HG03521 (cell line): ENCODE measurements at regions not wholly inside any gene's neighbourhood (a gene's known extent, or its start where the extent isn't known, plus 50 kb on each side); places are given as distances from the start of the nearest gene placed in this dataset.

ENCODE experiments used
- ATAC-seq: cut with Tn5 transposase; IDR thresholded peaks from one replicate; pipeline ENCODE4 v1.9.1; 2021; ENCODE audit warnings: mild to moderate bottlenecking, moderate library complexity; ENCODE audit not compliant: unreplicated experiment

DNA sequence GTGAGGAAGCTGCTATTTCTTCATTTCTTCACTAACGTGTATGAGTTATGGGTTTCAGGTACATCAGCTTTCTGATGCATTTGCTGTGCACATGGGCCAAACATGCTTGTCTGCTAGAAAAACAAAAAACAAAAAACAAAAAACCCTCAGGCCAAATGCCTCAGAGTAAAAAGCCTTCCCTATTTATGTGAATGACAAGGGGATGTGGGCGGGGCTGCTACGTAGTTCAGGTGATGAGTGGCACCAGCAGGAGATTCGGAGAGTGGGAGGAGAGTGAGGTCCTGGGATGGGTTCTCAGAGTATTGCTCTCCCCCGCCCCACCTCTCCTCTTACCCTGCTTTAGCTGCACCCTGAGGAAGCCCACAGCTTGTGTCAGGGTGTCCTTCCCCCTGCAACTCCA lies 596.8 kb upstream of the JAG1 start:
- no peak for ATAC-seq

DNA sequence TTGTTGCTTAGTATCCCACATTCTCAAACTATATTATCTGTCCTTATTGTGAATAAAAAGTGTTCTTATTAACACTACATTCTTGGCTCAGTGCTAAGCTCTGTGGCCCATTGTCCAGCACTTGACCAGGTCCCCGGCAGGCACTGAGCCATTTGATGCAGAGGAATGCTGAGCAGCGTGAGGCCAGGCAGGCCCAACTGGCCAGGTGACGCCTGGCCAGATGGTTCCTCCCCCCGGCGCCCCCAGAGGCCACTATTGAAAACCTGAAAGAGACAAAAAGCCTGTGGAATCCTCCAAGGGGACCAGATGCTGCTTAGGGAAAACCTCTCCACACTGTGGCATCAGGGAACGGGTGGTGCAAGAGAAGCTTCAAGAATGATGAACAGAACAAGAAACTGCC lies 597.5 kb upstream of the JAG1 start:
- no peak for ATAC-seq

DNA sequence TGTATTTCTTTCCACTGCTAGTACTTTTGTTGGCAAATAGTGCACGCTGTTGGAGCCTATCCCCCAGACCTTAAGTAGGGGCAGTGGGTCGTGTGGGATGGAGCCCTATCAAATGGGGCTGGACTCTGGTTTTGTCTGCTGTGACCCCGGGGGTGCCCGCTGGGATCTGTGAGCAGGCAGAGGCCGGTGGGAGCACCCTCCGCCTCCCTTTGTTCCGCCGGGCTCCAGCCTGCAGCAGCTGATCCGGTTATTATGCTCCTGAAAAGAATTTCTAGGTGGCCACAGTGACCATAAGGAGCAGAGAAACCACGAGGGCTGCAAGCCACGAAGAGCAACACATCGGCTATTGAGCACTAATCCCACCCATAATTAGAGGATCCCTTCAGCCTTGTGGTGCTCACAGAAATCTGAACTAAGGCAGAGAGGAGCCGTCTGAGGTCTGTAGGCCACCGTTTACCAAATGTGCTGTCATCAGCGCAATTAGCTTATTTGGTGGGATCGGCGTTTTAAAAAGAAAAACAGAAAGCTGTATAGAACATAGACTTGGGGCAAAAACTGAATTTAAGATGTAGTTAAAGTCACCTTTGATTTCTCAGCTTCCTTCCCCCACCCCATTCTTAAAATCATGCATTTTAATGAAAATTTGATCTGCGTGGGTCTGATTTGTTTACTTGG lies 598.3 kb upstream of the JAG1 start:
- no peak for ATAC-seq

DNA sequence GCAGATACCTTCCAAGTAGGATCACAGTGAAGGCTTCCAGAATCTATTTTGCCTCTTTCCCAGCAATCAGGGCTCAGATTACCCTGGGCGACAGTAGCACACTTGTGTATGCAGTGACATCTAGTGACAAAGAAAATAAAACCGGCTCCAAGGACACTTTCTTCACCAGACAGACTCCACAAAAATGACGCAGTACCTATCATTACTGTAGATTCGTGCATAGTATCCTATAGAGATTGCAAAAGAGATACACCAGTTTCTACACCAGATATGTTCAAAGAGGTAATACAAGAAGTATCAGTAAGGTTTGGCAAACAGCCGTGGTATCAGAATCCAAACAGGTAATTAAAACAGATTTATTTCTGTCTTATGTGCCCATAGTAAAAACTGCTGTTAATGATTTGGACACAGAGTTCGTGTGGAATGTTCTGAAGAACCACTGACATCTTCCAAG lies 600.4 kb upstream of the JAG1 start:
- no peak for ATAC-seq

DNA sequence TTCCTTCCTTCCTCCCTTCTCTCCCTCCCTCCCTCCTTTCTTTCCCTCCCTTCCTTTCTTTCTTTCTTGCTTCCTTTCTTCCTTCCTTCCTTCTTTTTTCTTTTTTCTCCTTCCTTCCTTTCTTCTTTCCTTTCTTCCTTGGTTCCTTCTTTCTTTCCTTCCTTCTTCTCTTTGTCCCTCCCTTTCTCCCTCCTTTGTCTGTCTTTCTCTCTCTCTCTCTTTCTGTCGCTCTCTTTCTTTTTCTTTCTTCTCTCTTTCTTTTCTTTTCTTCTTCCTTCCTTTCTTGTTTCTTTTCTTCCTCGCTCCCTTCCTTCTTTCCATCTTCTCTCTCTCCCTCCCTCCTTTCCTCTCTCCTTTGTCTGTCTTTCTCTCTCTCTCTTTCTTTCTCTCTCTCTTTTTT lies 601.9 kb upstream of the JAG1 start:
- no peak for ATAC-seq

DNA sequence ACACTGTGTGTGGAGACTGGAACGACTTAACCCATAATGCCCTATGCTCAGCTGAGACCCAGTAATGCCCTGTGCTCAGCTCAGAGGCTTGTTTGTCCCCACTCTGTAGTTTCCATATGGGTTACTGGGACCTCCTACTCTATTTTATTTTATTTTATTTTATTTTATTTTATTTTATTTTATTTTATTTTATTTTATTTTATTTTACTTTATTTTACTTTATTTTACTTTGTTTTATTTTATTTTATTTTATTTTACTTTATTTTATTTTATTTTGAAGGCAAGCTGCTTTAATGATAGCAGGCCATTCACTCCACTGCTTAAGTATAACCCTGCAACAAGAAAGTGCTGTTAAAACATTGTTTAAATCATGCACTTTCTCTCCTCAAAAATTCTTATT lies 603.4 kb upstream of the JAG1 start:
- ATAC-seq = no peak

DNA sequence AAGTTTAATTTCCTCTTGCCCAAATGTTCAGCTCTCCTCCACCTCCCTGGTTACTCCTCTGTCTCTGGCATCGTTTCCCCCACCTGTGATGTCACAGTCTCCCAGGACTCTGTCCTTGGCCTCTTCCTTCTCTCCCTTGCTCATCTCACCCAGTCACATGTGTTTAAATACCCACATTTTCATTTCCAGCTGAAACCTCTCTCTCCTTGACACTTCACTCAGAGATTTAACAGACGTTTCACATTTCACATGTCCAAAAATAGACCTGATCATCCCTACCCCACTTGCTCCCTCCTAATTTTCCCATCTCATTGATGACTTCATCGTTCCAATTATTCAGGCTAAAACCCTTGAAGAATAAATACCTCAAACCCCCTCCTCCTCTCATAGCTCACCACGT lies 604.1 kb upstream of the JAG1 start:
- no peak for ATAC-seq

DNA sequence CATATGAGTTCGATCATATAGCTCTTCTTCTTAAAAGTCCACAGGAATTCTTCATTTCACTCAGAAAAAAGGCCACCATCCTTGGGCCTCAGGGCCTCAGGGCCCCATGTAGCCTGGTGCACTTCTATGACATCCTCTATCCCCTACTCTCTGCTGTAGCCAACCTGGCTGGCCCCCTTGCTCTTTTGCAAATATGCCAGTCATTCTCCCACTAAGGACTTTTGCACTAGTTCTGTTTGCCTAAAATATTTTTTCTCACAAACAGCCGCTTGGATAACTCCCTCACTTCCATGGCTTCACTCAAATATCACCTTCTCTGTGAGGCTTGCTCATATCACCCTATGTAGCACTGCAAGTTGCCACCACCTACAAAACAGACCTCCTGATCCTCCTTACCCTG lies 604.7 kb upstream of the JAG1 start:
- ATAC-seq = no peak

DNA sequence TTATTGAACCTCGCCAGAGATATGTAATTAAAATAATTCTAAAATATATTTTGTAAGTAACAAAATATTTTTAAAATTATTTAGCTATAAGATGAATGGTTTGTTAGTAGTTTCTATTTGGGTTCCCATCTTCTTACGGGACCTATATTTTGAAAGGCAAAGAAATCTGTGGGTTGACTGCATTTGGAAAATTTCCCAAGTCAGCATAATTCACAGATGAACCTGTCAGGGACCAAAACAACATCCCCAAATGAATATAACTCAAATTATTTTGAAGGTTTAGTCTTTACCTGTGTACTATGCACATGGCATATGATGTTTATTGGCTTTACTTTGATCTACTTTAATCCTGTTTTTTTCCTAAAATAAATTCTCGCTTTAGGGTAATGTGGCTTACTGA lies 607.4 kb upstream of the JAG1 start:
- no peak for ATAC-seq

DNA sequence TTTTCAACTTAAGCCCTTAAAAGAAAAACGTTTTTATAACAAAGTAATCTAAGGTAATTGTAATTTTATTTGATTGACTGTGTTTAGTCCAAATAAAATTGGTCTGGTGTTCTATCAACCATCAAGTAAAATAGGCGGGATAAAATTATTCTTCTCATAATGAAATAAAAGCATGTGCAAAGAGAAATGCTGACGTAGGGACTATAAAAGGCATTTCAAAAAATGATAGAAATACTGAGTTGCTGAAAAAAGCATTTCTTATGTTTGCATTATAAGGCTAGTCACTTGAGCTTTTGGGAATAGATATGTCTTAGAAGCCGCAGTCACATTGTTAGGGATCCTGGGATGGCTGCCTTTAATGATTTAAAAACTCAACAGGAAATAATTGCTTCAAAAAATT lies 608.0 kb upstream of the JAG1 start:
- ATAC-seq = no peak

DNA sequence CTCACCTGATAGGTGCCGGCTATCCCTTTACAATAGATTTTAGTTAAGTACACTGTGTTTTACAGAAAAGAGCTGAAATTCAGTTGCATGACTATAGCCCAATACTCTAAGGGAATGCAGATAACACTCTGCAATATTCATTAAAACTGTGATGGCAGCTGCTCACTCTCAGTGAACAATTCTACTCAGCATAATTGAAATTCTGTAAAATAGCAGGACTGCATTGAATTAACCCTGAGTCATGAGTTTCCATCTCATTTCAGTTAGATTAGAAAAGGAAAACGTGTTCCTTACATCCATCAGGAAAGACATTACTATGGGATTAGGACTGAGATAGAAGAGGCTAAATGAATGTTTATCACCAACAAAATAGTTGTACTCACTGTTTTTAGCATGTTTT lies 613.3 kb upstream of the JAG1 start:
- ATAC-seq = no peak

DNA sequence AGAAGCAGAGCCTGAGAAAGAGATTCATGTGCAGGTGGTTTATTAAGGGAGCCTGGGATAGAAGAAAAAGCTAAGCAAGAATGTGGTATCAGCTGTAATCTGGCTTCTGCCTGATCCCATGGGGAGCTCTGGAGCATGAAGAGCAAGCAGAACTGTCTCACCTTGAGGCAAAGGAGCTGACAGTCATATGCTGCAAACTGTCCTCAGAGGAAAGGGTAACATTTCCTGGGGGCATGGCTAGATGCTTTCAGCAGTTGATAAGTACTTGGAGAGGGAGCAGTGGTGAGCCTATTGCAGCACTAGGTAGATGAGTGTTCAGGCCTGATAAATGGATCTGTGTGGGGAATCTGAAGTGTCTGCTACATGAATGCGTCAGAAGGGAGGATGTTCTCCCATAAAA lies 621.5 kb upstream of the BTBD3 start:
- ATAC-seq = no peak

DNA sequence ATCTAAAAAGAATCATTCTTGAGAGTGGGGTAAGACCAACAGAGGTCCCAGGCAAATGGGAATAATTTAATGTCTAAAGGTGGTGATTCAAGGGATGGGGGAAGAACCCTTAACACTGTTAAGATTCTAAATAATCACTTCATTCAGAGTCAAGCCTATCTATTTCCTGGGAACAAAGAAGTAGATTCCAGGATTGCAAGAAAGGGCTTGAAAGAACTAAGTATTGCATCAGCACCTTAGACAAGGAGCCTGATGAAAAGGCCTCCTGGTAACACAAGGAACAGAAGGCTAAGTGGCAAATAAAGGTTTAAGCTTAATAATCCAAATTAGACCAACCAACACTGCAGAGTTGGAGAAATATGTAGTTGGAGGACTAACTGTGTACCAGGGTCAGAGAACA lies 620.7 kb upstream of the BTBD3 start:
- ATAC-seq = no peak

DNA sequence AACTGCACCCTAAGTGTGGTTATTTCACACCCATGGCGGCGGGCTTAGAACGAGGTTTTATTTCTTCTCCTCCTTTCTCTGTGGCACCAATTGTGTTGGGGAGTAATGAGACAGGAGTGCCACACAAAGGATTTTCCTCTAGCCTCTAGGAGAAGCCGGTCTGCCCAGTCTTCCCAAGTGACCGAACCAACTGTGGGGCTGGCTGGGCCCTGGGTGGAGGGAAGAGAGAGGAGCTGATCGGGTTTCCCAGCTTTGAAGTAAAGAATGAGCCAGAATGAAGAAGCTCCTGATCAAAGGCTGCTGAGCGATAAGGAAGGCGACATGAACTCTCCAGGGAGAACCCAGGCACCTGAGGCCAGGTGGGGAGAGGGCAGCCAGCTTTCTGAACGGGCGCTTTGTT lies 616.0 kb upstream of the BTBD3 start:
- ATAC-seq = no peak

DNA sequence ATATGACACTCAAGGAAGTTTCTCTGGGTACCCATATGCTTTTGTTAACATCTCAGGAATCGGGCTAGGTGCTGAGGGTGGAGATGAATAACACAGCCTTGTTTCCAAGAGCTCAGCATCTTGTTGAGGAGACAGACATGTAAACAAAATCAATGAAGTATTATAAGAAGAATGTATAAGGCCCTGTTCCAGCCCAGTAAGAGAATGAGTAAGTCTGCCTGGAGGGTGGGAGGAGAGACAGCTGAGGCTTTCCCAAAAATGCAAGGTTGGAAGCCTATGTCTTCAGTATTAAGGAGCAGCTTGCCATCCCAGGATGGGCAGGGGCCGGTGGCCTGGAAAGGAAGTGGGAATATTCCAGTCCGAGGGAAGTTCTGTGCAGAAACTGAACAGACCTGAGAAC lies 615.3 kb upstream of the BTBD3 start:
- no peak for ATAC-seq

DNA sequence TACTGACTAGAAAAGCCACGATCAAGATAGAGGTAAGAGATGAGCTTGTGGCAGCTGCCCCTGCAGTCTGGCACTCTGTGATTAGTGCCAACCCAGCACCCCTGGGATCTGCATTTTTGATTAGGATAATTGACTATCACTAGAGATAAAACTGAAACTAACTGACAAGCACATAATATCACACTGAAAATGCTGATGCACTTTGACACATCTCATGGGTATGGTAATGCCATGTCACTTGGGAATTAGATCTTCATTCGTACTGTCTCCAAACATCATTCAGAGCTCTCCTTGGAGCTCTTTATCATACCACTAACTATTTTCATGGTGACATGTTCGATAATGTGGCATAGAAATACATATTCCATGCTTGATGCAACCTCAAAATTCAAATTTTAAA lies 612.9 kb upstream of the BTBD3 start:
- no peak for ATAC-seq

DNA sequence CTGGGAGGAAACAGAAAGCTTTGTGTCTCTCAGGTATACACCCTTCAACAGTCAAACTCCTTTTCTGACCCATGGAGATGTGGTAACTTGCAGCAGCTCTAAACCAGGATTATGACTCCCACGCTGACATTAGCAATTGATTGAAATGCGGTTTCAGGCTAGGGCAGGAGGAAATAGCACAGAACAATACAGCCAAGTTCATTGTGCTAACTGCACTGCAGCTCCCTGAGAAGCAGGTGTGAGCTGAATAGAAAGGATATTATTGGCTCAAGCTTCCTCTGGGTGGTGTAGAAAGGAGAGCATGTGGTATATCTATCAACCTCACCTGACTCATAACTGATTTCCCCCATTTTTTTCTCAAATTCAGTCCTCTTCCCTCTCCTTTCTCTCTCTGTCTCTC lies 612.3 kb upstream of the BTBD3 start:
- no peak for ATAC-seq

DNA sequence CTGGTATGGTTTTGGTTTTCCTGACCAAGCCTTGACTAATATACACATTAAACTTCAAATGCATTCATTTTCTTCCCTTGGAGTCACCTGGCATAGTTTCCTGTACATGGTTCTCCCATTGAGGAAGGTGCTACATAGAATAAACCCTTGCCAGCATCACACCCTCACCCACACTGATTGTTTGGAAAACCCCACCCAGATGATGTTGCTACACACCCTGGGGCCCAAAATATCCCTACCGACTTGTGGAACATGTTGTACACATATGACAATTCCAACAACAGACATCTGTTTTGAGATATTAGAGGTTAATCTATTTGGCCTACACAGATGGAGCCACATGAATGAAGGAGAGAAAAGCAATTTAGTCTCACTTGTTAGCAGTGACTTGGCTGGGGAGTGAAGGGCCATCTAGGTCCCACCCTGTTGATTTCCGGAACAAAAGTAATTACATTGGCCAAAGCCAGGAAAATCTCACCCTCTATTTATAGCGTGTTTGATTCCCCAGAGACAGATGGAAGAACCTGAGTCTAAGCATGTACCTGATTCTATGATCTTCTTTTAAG lies 606.0 kb upstream of the BTBD3 start:
- no peak for ATAC-seq

DNA sequence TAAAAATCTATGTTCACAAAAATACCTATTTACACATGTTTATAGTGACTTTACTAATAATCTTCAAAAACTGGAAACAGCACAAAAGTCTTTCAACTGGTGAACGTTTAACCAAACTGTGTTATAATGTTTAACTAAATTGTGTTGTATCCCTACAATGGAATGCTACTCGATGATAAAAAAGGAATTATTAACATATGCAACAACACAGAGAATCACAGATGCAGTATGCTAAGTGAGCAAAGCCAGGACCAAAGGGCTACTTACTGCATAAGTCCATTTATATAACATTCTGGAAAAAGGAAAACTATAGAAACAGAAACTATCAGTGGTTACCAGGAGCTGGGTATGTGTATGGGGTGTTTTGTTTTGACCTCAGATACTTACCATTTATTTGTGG lies 602.2 kb upstream of the BTBD3 start:
- ATAC-seq = no peak

DNA sequence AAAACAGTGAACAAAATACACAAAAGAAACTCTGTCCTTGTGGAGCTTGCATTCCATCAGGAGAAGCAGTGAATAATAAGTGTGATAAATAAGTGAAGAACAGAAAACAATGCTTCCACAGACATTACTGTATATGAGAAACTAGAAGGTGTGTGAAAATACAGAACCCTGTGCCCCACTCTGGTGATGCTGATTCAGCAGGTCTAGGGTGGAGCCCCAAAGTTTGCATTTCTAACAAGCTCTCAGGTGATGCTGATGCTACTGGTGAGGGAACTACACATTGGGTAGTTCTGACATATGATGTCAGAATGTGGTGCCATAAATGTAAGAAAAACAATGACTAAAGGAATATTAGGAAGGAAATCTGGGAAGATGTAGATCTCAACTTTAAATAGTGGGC lies 601.4 kb upstream of the BTBD3 start:
- ATAC-seq = no peak

DNA sequence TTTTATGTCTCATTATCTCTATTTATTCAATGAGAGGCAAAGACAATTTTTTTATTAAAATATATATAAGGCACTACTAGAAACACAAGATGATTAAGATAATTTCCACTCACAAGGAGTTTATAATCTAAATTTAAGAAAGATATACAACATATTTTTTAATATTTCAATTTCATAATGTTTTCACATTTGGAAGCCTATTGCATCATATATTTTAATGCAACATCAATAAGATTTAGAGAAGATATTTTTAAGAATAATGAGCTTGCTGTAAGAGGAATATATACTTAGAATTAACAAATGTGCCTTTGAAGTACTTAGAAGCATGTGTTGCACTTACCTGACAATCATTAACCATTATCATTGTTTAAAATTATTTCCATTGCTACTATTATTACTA lies 597.7 kb upstream of the BTBD3 start:
- ATAC-seq = no peak

DNA sequence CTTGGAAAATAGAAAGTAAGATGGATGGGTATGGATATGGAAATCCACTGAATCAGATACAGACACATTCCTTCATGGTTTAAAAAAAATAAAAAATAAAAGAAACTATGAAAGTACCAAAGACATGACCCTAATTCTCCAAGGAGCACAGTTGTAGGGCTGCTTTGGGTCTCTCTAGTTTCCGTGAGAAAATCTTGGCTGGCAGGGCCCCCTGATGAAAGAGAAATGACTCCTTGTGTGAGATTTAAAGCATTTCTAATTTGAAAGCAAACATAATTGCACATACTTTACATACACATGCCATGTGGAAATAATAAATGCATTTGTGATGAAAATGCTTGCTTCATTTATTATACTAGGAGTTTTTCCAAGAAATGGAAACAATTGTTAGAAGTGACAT lies 593.9 kb upstream of the BTBD3 start:
- no peak for ATAC-seq

DNA sequence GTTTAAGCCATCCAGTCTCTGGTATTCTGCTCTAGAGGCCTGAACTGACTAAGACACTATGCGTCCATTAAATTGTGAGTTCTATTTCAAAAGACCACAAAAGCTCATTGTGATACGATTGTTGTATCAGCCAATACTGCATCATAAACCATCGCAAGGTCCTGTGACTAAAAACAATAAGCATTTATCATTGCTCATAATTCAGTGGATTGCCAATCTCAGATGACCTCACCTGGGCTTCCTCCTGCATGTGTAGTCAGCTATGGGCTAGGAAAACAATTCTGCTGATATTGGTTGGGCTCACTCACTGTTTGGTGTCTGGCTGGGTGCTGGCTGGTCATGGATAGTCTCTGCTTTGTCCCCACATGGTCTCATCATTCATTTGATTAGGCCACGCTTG lies 592.7 kb upstream of the BTBD3 start:
- ATAC-seq = no peak
